DND-41 (cell line): ENCODE measurements at regions not wholly inside any gene's neighbourhood (a gene's known extent, or its start where the extent isn't known, plus 50 kb on each side); places are given as distances from the start of the nearest gene placed in this dataset.

Source experiments
- EZH2 ChIP-seq: IDR thresholded peaks from 3 replicates; pipeline ENCODE4 v1.6.1; 2012; ENCODE audit warnings: borderline replicate concordance, low read depth, mild to moderate bottlenecking, moderate library complexity, low read length, inconsistent platforms; ENCODE audit not compliant: severe bottlenecking
- TF ChIP-seq, protein P1 (sequence below): IDR thresholded peaks from 2 replicates; pipeline ENCODE4 v1.5.1; 2012; ENCODE audit warnings: borderline replicate concordance, low read length, moderate library complexity, mild to moderate bottlenecking; ENCODE audit not compliant: poor library complexity, severe bottlenecking; ENCODE audit errors: extremely low read depth

DNA sequence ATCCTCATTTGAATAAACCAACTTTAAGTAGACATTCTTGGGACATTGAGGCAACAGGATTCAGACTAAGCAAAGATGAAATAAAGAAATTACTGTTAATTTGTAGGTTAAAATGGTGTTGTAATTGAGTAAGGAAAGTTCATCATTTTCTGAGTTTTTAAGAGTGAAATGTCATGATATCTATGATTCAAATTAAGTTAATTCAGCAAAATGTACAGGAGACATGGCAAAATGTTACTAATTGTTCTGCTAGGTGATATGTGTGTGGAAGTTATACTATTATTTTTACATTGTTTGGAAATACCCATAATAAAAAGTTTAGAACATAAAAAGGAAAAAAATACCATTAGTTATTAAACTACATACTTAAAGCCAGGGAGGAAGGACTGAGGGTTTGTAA, 55.0 kb upstream of the EGLN3 start:
- no peak for TF ChIP-seq EZH2
- TF ChIP-seq, protein P1, sequence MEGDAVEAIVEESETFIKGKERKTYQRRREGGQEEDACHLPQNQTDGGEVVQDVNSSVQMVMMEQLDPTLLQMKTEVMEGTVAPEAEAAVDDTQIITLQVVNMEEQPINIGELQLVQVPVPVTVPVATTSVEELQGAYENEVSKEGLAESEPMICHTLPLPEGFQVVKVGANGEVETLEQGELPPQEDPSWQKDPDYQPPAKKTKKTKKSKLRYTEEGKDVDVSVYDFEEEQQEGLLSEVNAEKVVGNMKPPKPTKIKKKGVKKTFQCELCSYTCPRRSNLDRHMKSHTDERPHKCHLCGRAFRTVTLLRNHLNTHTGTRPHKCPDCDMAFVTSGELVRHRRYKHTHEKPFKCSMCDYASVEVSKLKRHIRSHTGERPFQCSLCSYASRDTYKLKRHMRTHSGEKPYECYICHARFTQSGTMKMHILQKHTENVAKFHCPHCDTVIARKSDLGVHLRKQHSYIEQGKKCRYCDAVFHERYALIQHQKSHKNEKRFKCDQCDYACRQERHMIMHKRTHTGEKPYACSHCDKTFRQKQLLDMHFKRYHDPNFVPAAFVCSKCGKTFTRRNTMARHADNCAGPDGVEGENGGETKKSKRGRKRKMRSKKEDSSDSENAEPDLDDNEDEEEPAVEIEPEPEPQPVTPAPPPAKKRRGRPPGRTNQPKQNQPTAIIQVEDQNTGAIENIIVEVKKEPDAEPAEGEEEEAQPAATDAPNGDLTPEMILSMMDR: no peak
